AG09309 (cell line): ENCODE measurements at regions not wholly inside any gene's neighbourhood (a gene's known extent, or its start where the extent isn't known, plus 50 kb on each side); places are given as distances from the start of the nearest gene placed in this dataset.

Experiments
- DNase-seq: peaks from one replicate; pipeline ENCODE4 v3.0.0-alpha.2; 2010; ENCODE audit warnings: low read depth
- H3K4me3 ChIP-seq: 2 replicates; pipeline ENCODE4 v1.5.1; 2011; ENCODE audit warnings: mild to moderate bottlenecking, low read depth, low read length, moderate library complexity; ENCODE audit not compliant: control insufficient read depth
- CTCF ChIP-seq: IDR thresholded peaks from 2 replicates; pipeline ENCODE4 v1.5.1; 2011; ENCODE audit warnings: mild to moderate bottlenecking, low read depth, low read length, inconsistent platforms; ENCODE audit not compliant: insufficient read depth, control insufficient read depth; ENCODE audit errors: missing control alignments

GRCh38 chr6:144659202-144660182 lies 374.4 kb downstream of the UTRN start:
- H3K4me3 ChIP-seq = no peak overlapping the region
- DNase-seq = no peak
- TF ChIP-seq CTCF = no peak

GRCh38 chr6:144660561-144661115 lies 375.5 kb downstream of the UTRN start:
- H3K4me3 ChIP-seq = no peak overlapping the region

GRCh38 chr6:144661116-144661806 lies 376.1 kb downstream of the UTRN start:
- no peak overlapping the region for H3K4me3 ChIP-seq
- DNase-seq = peak; percentile 32
- no peak for TF ChIP-seq CTCF

More at GRCh38 chr6:144660561-144661115, 375.5 kb downstream of the UTRN start:
- no peak for DNase-seq
- TF ChIP-seq CTCF = no peak

GRCh38 chr6:144662812-144663365 lies 377.8 kb downstream of the UTRN start:
- no peak overlapping the region for H3K4me3 ChIP-seq
- no peak for TF ChIP-seq CTCF
- DNase-seq = no peak

GRCh38 chr6:144664281-144664680 lies 379.1 kb downstream of the UTRN start:
- DNase-seq = no peak
- H3K4me3 ChIP-seq = no peak overlapping the region
- TF ChIP-seq CTCF = no peak

GRCh38 chr6:144664947-144665346 lies 379.8 kb downstream of the UTRN start:
- TF ChIP-seq CTCF = no peak
- no peak for DNase-seq
- no peak overlapping the region for H3K4me3 ChIP-seq
